Neural cell (in vitro differentiated cells): ENCODE measurements at regions not wholly inside any gene's neighbourhood (a gene's known extent, or its start where the extent isn't known, plus 50 kb on each side); places are given as distances from the start of the nearest gene placed in this dataset.

Source experiments
- H2AFZ ChIP-seq: fragments of 200-600, 300-800 bp; sonication (generic), shearing (Covaris generic); 2 replicates; pipeline ENCODE4 v1.6.0; 2014; ENCODE audit warnings: low read depth, mild to moderate bottlenecking, antibody characterized with exemption, low read length, moderate library complexity
- H3F3A ChIP-seq: fragments of 200-600 bp; shearing (Covaris generic); 2 replicates; pipeline ENCODE4 v1.6.1; 2016; ENCODE audit warnings: mild to moderate bottlenecking, moderate library complexity, mixed read lengths, antibody characterized with exemption, low read length; ENCODE audit not compliant: insufficient read depth, poor library complexity, severe bottlenecking
- H3K27ac ChIP-seq: fragments of 200-600, 300-800 bp; sonication (generic), shearing (Covaris generic); 2 replicates; pipeline ENCODE4 v1.5.1; 2014; ENCODE audit warnings: mild to moderate bottlenecking, low read length, moderate library complexity
- H3K27me3 ChIP-seq: fragments of 300-800, 200-600 bp; sonication (generic), shearing (Covaris generic); 2 replicates; pipeline ENCODE4 v1.6.0; 2014; ENCODE audit warnings: mild to moderate bottlenecking, low read depth, low read length, moderate library complexity; ENCODE audit not compliant: insufficient read depth
- H3K36me3 ChIP-seq: fragments of 300-800, 200-600 bp; sonication (generic), shearing (Covaris generic); 2 replicates; pipeline ENCODE4 v1.5.1; 2014; ENCODE audit warnings: mild to moderate bottlenecking, antibody characterized with exemption, low read length, moderate library complexity; ENCODE audit not compliant: insufficient read depth
- H3K4me2 ChIP-seq: fragments of 300-800, 200-600 bp; sonication (generic), shearing (Covaris generic); 2 replicates; pipeline ENCODE4 v1.6.0; 2014; ENCODE audit warnings: mild to moderate bottlenecking, low read length
- H3K4me3 ChIP-seq: fragments of 300-800, 200-600 bp; sonication (generic), shearing (Covaris generic); 2 replicates; pipeline ENCODE4 v1.5.1; 2014; ENCODE audit warnings: mild to moderate bottlenecking, low read length, moderate library complexity
- H3K79me2 ChIP-seq: fragments of 200-600 bp; shearing (Covaris generic); replicated peaks from 2 replicates; pipeline ENCODE4 v1.6.0; 2014; ENCODE audit warnings: mild to moderate bottlenecking, low read length, moderate library complexity; ENCODE audit not compliant: insufficient read depth
- H3K9ac ChIP-seq: fragments of 300-800, 200-600 bp; sonication (generic), shearing (Covaris generic); 2 replicates; pipeline ENCODE4 v1.6.1; 2016; ENCODE audit warnings: mild to moderate bottlenecking, low read length, mixed read lengths
- H3K9me2 ChIP-seq: fragments of 200-600 bp; shearing (Covaris generic); 2 replicates; pipeline ENCODE4 v1.6.1; 2016; ENCODE audit warnings: mild to moderate bottlenecking, low read length, mixed read lengths; ENCODE audit not compliant: insufficient read depth
- H3K9me3 ChIP-seq: fragments of 200-600, 300-800 bp; sonication (generic), shearing (Covaris generic); 2 replicates; pipeline ENCODE4 v1.6.1; 2016; ENCODE audit warnings: mild to moderate bottlenecking, mixed run types, low read length, moderate library complexity, mixed read lengths
- H4K20me1 ChIP-seq: fragments of 200-600 bp; shearing (Covaris generic); 2 replicates; pipeline ENCODE4 v1.6.1; 2016; ENCODE audit warnings: mild to moderate bottlenecking, mixed run types; ENCODE audit not compliant: insufficient read depth
- CTCF ChIP-seq: fragments of 450-650 bp; IDR thresholded peaks from 2 replicates; pipeline ENCODE4 v1.5.1; 2014; ENCODE audit warnings: antibody characterized with exemption, mild to moderate bottlenecking, moderate library complexity; ENCODE audit not compliant: poor library complexity, severe bottlenecking
- EP300 ChIP-seq: fragments of 450-650 bp; conservative IDR thresholded peaks from 2 replicates; pipeline ENCODE4 v1.6.1; 2014; ENCODE audit warnings: antibody characterized with exemption, mild to moderate bottlenecking, moderate library complexity; ENCODE audit not compliant: poor library complexity, severe bottlenecking
- EZH2 ChIP-seq: fragments of 200-600, 300-800 bp; shearing (Covaris generic), sonication (generic); IDR thresholded peaks from 2 replicates; pipeline ENCODE4 v1.6.1; 2014; ENCODE audit warnings: antibody characterized with exemption, low read length, borderline replicate concordance, mild to moderate bottlenecking; ENCODE audit not compliant: insufficient read depth, poor library complexity, severe bottlenecking
- MXI1 ChIP-seq: fragments of 450-650 bp; conservative IDR thresholded peaks from 2 replicates; pipeline ENCODE4 v1.6.1; 2014; ENCODE audit warnings: antibody characterized with exemption, mild to moderate bottlenecking; ENCODE audit not compliant: poor library complexity, severe bottlenecking
- POLR2AphosphoS5 ChIP-seq: IDR thresholded peaks from 2 replicates; pipeline ENCODE4 v1.6.1; 2012
- RAD21 ChIP-seq: fragments of 450-650 bp; conservative IDR thresholded peaks from 2 replicates; pipeline ENCODE4 v1.6.1; 2014; ENCODE audit warnings: antibody characterized with exemption, mild to moderate bottlenecking, moderate library complexity
- REST ChIP-seq: IDR thresholded peaks from 2 replicates; pipeline ENCODE4 v1.6.1; 2012; ENCODE audit warnings: borderline replicate concordance
- SMC3 ChIP-seq: fragments of 450-650 bp; conservative IDR thresholded peaks from 2 replicates; pipeline ENCODE4 v1.6.1; 2014; ENCODE audit warnings: antibody characterized with exemption, mild to moderate bottlenecking, moderate library complexity; ENCODE audit not compliant: poor library complexity
- TAF1 ChIP-seq: IDR thresholded peaks from 2 replicates; pipeline ENCODE4 v1.6.1; 2012; ENCODE audit warnings: low read depth

GRCh38 chr3:197407053-197407452, 108.6 kb upstream of the DLG1 start:
- Histone ChIP-seq H4K20me1 (no peaks in the 10 kb centered on the region), H3K36me3 (no peaks in the 10 kb centered on the region), H3K79me2 (no peaks in the 10 kb centered on the region), H3K9ac (no peak overlapping the region), H2AFZ (no peak overlapping the region), H3K9me2 (no peaks in the 10 kb centered on the region), H3K4me2 (no peak overlapping the region), H3K9me3 (no peaks in the 10 kb centered on the region), H3K27ac (no peak overlapping the region), H3K27me3 (no peaks in the 10 kb centered on the region), H3F3A (no peaks in the 10 kb centered on the region), H3K4me3 (no peak overlapping the region)
- TF ChIP-seq EP300 (no peak), MXI1 (no peak), SMC3 (no peak), RAD21 (no peak), CTCF (no peak), TAF1 (no peak), REST (no peak), POLR2AphosphoS5 (no peak), EZH2 (no peak)

- Histone ChIP-seq H2AFZ (no peak overlapping the region), H3K4me2 (no peak overlapping the region), H3K27ac (no peak overlapping the region), H3K9ac (no peak overlapping the region), H3K79me2 (no peaks in the 10 kb centered on the region), H3K4me3 (no peak overlapping the region), H3F3A (no peaks in the 10 kb centered on the region), H3K9me2 (no peaks in the 10 kb centered on the region), H4K20me1 (no peaks in the 10 kb centered on the region), H3K36me3 (no peaks in the 10 kb centered on the region), H3K27me3 (no peaks in the 10 kb centered on the region), H3K9me3 (no peaks in the 10 kb centered on the region)
- TF ChIP-seq REST, result no peak
- TF ChIP-seq MXI1, result no peak
- no peak for TF ChIP-seq EP300
- no peak for TF ChIP-seq POLR2AphosphoS5
- TF ChIP-seq RAD21, result no peak
- TF ChIP-seq SMC3, result no peak
These were observed 107.9 kb upstream of the DLG1 start for GRCh38 chr3:197406266-197406665.
